ENCODE measurements at regions not wholly inside any gene's neighbourhood (a gene's known extent, or its start where the extent isn't known, plus 50 kb on each side); places are given as distances from the start of the nearest gene placed in this dataset.
"Not testable (repeated sequence)": the region's sequence is repeated elsewhere in the genome, so short reads cannot be mapped to it uniquely, and the experiment has no call there.

- Histone ChIP-seq H3K36me3 (ENCODE audit: control insufficient read depth, insufficient read depth, low read length) (no peaks in the 10 kb centered on the region), H3K27me3 (replicated peaks; ENCODE audit: control insufficient read depth, insufficient read depth, low read length) (no peaks in the 10 kb centered on the region), H3K4me3 (replicated peaks; ENCODE audit: low read depth, low read length) (no peak overlapping the region)
- DNase-seq (ENCODE audit: extremely low read depth, insufficient read length), result no peak
- no peak for TF ChIP-seq CTCF (IDR thresholded peaks at IDR 0.05; ENCODE audit: insufficient read depth, low read length, poor library complexity, severe bottlenecking)
Observed at GRCh38 chr7:79647711-79648110, 194.2 kb upstream of the MAGI2 start.

- no peak for TF ChIP-seq CTCF (IDR thresholded peaks at IDR 0.05; ENCODE audit: insufficient read depth, low read length, poor library complexity, severe bottlenecking)
- Histone ChIP-seq H3K36me3 (ENCODE audit: control insufficient read depth, insufficient read depth, low read length) (no peaks in the 10 kb centered on the region), H3K27me3 (replicated peaks; ENCODE audit: control insufficient read depth, insufficient read depth, low read length) (no peaks in the 10 kb centered on the region), H3K4me3 (replicated peaks; ENCODE audit: low read depth, low read length) (no peak overlapping the region)
- DNase-seq (ENCODE audit: extremely low read depth, insufficient read length), result no peak
Observed at GRCh38 chr7:79646278-79646677, 192.8 kb upstream of the MAGI2 start.

- H3K4me3 ChIP-seq (replicated peaks; ENCODE audit: low read depth, low read length), result no peak overlapping the region
- DNase-seq (ENCODE audit: extremely low read depth, insufficient read length), result no peak
- no peaks in the 10 kb centered on the region for H3K27me3 ChIP-seq (replicated peaks; ENCODE audit: control insufficient read depth, insufficient read depth, low read length)
- no peak for TF ChIP-seq CTCF (IDR thresholded peaks at IDR 0.05; ENCODE audit: insufficient read depth, low read length, poor library complexity, severe bottlenecking)
- H3K36me3 ChIP-seq (ENCODE audit: control insufficient read depth, insufficient read depth, low read length), result no peaks in the 10 kb centered on the region
Observed at GRCh38 chr7:79636849-79637248, 183.4 kb upstream of the MAGI2 start.

GRCh38 chr7:79625921-79626320 is 172.5 kb upstream of the MAGI2 start:
- DNase-seq (ENCODE audit: extremely low read depth, insufficient read length); H3K4me3 ChIP-seq (replicated peaks; ENCODE audit: low read depth, low read length); H3K27me3 ChIP-seq (replicated peaks; ENCODE audit: control insufficient read depth, insufficient read depth, low read length); H3K36me3 ChIP-seq (ENCODE audit: control insufficient read depth, insufficient read depth, low read length): not testable (repeated sequence)

- no peak for TF ChIP-seq CTCF (IDR thresholded peaks at IDR 0.05; ENCODE audit: insufficient read depth, low read length, poor library complexity, severe bottlenecking)
- Histone ChIP-seq H3K27me3 (replicated peaks; ENCODE audit: control insufficient read depth, insufficient read depth, low read length) (no peaks in the 10 kb centered on the region), H3K4me3 (replicated peaks; ENCODE audit: low read depth, low read length) (no peak overlapping the region), H3K36me3 (ENCODE audit: control insufficient read depth, insufficient read depth, low read length) (no peaks in the 10 kb centered on the region)
- no peak for DNase-seq (ENCODE audit: extremely low read depth, insufficient read length)
Observed at GRCh38 chr7:79624336-79624735, 170.9 kb upstream of the MAGI2 start.

GRCh38 chr7:79622781-79623180 is 169.3 kb upstream of the MAGI2 start:
- H3K36me3 ChIP-seq (ENCODE audit: control insufficient read depth, insufficient read depth, low read length), result no peaks in the 10 kb centered on the region
- no peak for TF ChIP-seq CTCF (IDR thresholded peaks at IDR 0.05; ENCODE audit: insufficient read depth, low read length, poor library complexity, severe bottlenecking)
- no peaks in the 10 kb centered on the region for H3K27me3 ChIP-seq (replicated peaks; ENCODE audit: control insufficient read depth, insufficient read depth, low read length)
- DNase-seq (ENCODE audit: extremely low read depth, insufficient read length), result no peak
- H3K4me3 ChIP-seq (replicated peaks; ENCODE audit: low read depth, low read length), result no peak overlapping the region

Data from GM06990 (cell line).